ENCODE measurements at regions not wholly inside any gene's neighbourhood (a gene's known extent, or its start where the extent isn't known, plus 50 kb on each side); places are given as distances from the start of the nearest gene placed in this dataset.

- DNase-seq (peak; percentile 68), ATAC-seq (peak; percentile 85)
- no peak overlapping the region for H3K9ac ChIP-seq (ENCODE audit: low read length)
- H3K9me2 ChIP-seq (replicated peaks; ENCODE audit: low read length): no peaks in the 10 kb centered on the region
- no peaks in the 10 kb centered on the region for H3K9me3 ChIP-seq (ENCODE audit: low read length)
- no peak overlapping the region for H3K4me2 ChIP-seq (ENCODE audit: low read length)
- intact Hi-C loops (cut with micrococcal nuclease): no loop called here
- H3K27me3 ChIP-seq (ENCODE audit: low read length): no peaks in the 10 kb centered on the region
- no peak overlapping the region for H2AFZ ChIP-seq (ENCODE audit: low read length)
- no peaks in the 10 kb centered on the region for H3F3A ChIP-seq (ENCODE audit: low read length, unreplicated experiment)
- H4K20me1 ChIP-seq (ENCODE audit: low read length): no peaks in the 10 kb centered on the region
- ChIA-PET CTCF (no interaction called here), POLR2A (ENCODE audit: unreplicated experiment) (no interaction called here)
- no peak overlapping the region for H3K4me3 ChIP-seq (ENCODE audit: low read length)
- no peaks in the 10 kb centered on the region for H3K4me1 ChIP-seq (ENCODE audit: insufficient read depth, low read length)
- no peaks in the 10 kb centered on the region for H3K79me2 ChIP-seq (ENCODE audit: low read length)
- H3K36me3 ChIP-seq (ENCODE audit: low read depth, low read length): no peaks in the 10 kb centered on the region
- BruUV-seq (replicated peaks): no TSS peak
- TF ChIP-seq EZH2 (IDR thresholded peaks at IDR 0.05; ENCODE audit: low read length, unreplicated experiment) (no peak), CTCF (conservative IDR thresholded peaks at IDR 0.05; ENCODE audit: low read depth, low read length) (no peak), EZH2phosphoT487 (IDR thresholded peaks at IDR 0.05; ENCODE audit: borderline replicate concordance, low read length) (no peak)
- H3K27ac ChIP-seq (ENCODE audit: low read length): no peak overlapping the region
Measured at GRCh38 chr18:39647627-39648534, 2082.3 kb upstream of the CELF4 start.

- ATAC-seq: no peak
- intact Hi-C loops (cut with micrococcal nuclease): no loop called here
Measured at GRCh38 chr18:39638224-39638623, 2072.6 kb upstream of the CELF4 start.

More at GRCh38 chr18:39638224-39638623, 2072.6 kb upstream of the CELF4 start:
- no peak overlapping the region for H3K4me2 ChIP-seq (ENCODE audit: low read length)
- no peaks in the 10 kb centered on the region for H4K20me1 ChIP-seq (ENCODE audit: low read length)
- CTCF ChIA-PET: no interaction called here
- no peaks in the 10 kb centered on the region for H3K4me1 ChIP-seq (ENCODE audit: insufficient read depth, low read length)
- H3K9me2 ChIP-seq (replicated peaks; ENCODE audit: low read length): no peaks in the 10 kb centered on the region
- H3K36me3 ChIP-seq (ENCODE audit: low read depth, low read length): no peaks in the 10 kb centered on the region
- H2AFZ ChIP-seq (ENCODE audit: low read length): no peak overlapping the region
- no peak for TF ChIP-seq CTCF (conservative IDR thresholded peaks at IDR 0.05; ENCODE audit: low read depth, low read length)
- TF ChIP-seq EZH2 (IDR thresholded peaks at IDR 0.05; ENCODE audit: low read length, unreplicated experiment): no peak
- TF ChIP-seq EZH2phosphoT487 (IDR thresholded peaks at IDR 0.05; ENCODE audit: borderline replicate concordance, low read length): no peak
- no peaks in the 10 kb centered on the region for H3K9me3 ChIP-seq (ENCODE audit: low read length)
- POLR2A ChIA-PET (ENCODE audit: unreplicated experiment): no interaction called here
- H3K27me3 ChIP-seq (ENCODE audit: low read length): no peaks in the 10 kb centered on the region
- H3K79me2 ChIP-seq (ENCODE audit: low read length): no peaks in the 10 kb centered on the region
- H3K9ac ChIP-seq (ENCODE audit: low read length): no peak overlapping the region
- no peak overlapping the region for H3K4me3 ChIP-seq (ENCODE audit: low read length)
- H3F3A ChIP-seq (ENCODE audit: low read length, unreplicated experiment): no peaks in the 10 kb centered on the region
- BruUV-seq (replicated peaks): no TSS peak
- H3K27ac ChIP-seq (ENCODE audit: low read length): no peak overlapping the region
- DNase-seq: no peak
